Neutrophil (primary cell): ENCODE measurements at regions not wholly inside any gene's neighbourhood (a gene's known extent, or its start where the extent isn't known, plus 50 kb on each side); places are given as distances from the start of the nearest gene placed in this dataset.

Source experiments
- H3K27ac ChIP-seq: fragments of 200-600 bp; sonication (generic); 2 replicates; pipeline ENCODE4 v1.5.1; 2016; ENCODE audit warnings: mild to moderate bottlenecking, moderate library complexity
- H3K27me3 ChIP-seq: fragments of 200-600 bp; sonication (generic); 2 replicates; pipeline ENCODE4 v1.6.0; 2016; ENCODE audit warnings: mild to moderate bottlenecking
- H3K36me3 ChIP-seq: fragments of 200-600 bp; sonication (generic); 2 replicates; pipeline ENCODE4 v1.5.1; 2017
- H3K4me1 ChIP-seq, 2 experiments: fragments of 200-600 bp in 1 of 2; sonication (generic) in 1 of 2; 1 replicate in 1 of 2; 2 replicates in 1 of 2; pipeline versions ENCODE4 v1.5.1 to v1.6.1; 2013 to 2016; ENCODE audit warnings: low read depth in 1 of 2, low read length in 1 of 2, mild to moderate bottlenecking in 1 of 2, moderate library complexity in 1 of 2; ENCODE audit not compliant: control insufficient read depth in 1 of 2, insufficient read depth in 1 of 2
- H3K4me3 ChIP-seq, 2 experiments: fragments of 200-600 bp in 1 of 2; sonication (generic) in 1 of 2; 1 replicate in 1 of 2; 2 replicates in 1 of 2; pipeline ENCODE4 v1.5.1; 2013 to 2016; ENCODE audit warnings: low read depth in 1 of 2, low read length in 1 of 2, mild to moderate bottlenecking in 1 of 2, moderate library complexity in 1 of 2
- H3K9me3 ChIP-seq: fragments of 200-600 bp; sonication (generic); 2 replicates; pipeline ENCODE4 v1.5.1; 2016
- CTCF ChIP-seq: fragments of 200-600 bp; sonication (generic); IDR thresholded peaks from 2 replicates; pipeline ENCODE4 v1.5.1; 2016; ENCODE audit warnings: antibody characterized with exemption

- Histone ChIP-seq H3K4me3 (no peak overlapping the region), H3K27me3 (peaks cover 27% of the 10 kb centered on the region), H3K4me1 (no peaks in the 10 kb centered on the region), H3K27ac (no peak overlapping the region), H3K9me3 (no peaks in the 10 kb centered on the region), H3K36me3 (no peaks in the 10 kb centered on the region)
- no peak for TF ChIP-seq CTCF
Observed at GRCh38 chr9:126084008-126084407, 242.6 kb upstream of the MVB12B start.

- Histone ChIP-seq H3K27me3 (peaks cover 27% of the 10 kb centered on the region), H3K27ac (no peak overlapping the region), H3K9me3 (no peaks in the 10 kb centered on the region), H3K36me3 (no peaks in the 10 kb centered on the region), H3K4me3 (no peak overlapping the region), H3K4me1 (no peaks in the 10 kb centered on the region)
- TF ChIP-seq CTCF = no peak
Observed at GRCh38 chr9:126084696-126085095, 241.9 kb upstream of the MVB12B start.

- no peak for TF ChIP-seq CTCF
- H3K4me1 ChIP-seq = no peaks in the 10 kb centered on the region
- H3K9me3 ChIP-seq = no peaks in the 10 kb centered on the region
- H3K36me3 ChIP-seq = no peaks in the 10 kb centered on the region
- H3K4me3 ChIP-seq = no peak overlapping the region
- peaks cover 27% of the 10 kb centered on the region for H3K27me3 ChIP-seq
- no peak overlapping the region for H3K27ac ChIP-seq
Observed at GRCh38 chr9:126085170-126085569, 241.5 kb upstream of the MVB12B start.

- Histone ChIP-seq H3K9me3 (no peaks in the 10 kb centered on the region), H3K4me1 (no peaks in the 10 kb centered on the region), H3K36me3 (no peaks in the 10 kb centered on the region), H3K27me3 (peaks cover 13% of the 10 kb centered on the region), H3K27ac (no peak overlapping the region), H3K4me3 (no peak overlapping the region)
- TF ChIP-seq CTCF = no peak
Observed at GRCh38 chr9:126088336-126088735, 238.3 kb upstream of the MVB12B start.

GRCh38 chr9:126089789-126090188, 236.8 kb upstream of the MVB12B start:
- H3K4me3 ChIP-seq = no peak overlapping the region
- no peak for TF ChIP-seq CTCF
- peaks cover 10% of the 10 kb centered on the region for H3K27me3 ChIP-seq
- H3K4me1 ChIP-seq = no peaks in the 10 kb centered on the region
- no peaks in the 10 kb centered on the region for H3K36me3 ChIP-seq
- no peaks in the 10 kb centered on the region for H3K9me3 ChIP-seq
- no peak overlapping the region for H3K27ac ChIP-seq

- no peaks in the 10 kb centered on the region for H3K27me3 ChIP-seq
- TF ChIP-seq CTCF = no peak
- no peaks in the 10 kb centered on the region for H3K36me3 ChIP-seq
- no peaks in the 10 kb centered on the region for H3K9me3 ChIP-seq
- H3K4me3 ChIP-seq = no peak overlapping the region
- H3K4me1 ChIP-seq = no peaks in the 10 kb centered on the region
- no peak overlapping the region for H3K27ac ChIP-seq
Observed at GRCh38 chr9:126093771-126094170, 232.9 kb upstream of the MVB12B start.
